Pancreas (tissue), 10 donors: ENCODE measurements at regions not wholly inside any gene's neighbourhood (a gene's known extent, or its start where the extent isn't known, plus 50 kb on each side); places are given as distances from the start of the nearest gene placed in this dataset.
A peak's percentile ranks its signal among the peaks of the same experiment; 100 is the strongest.
"Not testable (repeated sequence)": the region's sequence is repeated elsewhere in the genome, so short reads cannot be mapped to it uniquely, and the experiment has no call there.

Experiments
- ATAC-seq, 4 donors: fragments of 200-7000 bp; cut with Tn5 transposase; one replicate each; pipeline versions ENCODE4 v1.8.0 to v1.9.1; 2020; ENCODE audit warnings: mild to moderate bottlenecking in 4 of 4, moderate library complexity in 4 of 4
- DNase-seq, 6 donors: peaks; one replicate each; pipeline ENCODE4 v3.0.0-alpha.2; 2020
- FAIRE-seq: peaks from 2 replicates; lab custom pipeline; 2012; peaks lifted over from hg19 to GRCh38; lab: Jason Lieb, UNC
- H3K27ac ChIP-seq, 4 donors: fragments of 200-600 bp; sonication (generic); 1 replicate in 3 of 4; 2 replicates in 1 of 4; pipeline versions ENCODE4 v1.5.0 to v1.8.0; 2020
- H3K27me3 ChIP-seq, 4 donors: fragments of 200-600 bp; one replicate each; pipeline ENCODE4 v1.8.0; 2021
- H3K36me3 ChIP-seq, 3 donors: fragments of 200-600 bp; sonication (generic) in 1 of 3; one replicate each; pipeline versions ENCODE4 v1.5.0 to v1.8.0; 2020 to 2021
- H3K4me1 ChIP-seq, 3 donors: fragments of 200-600 bp; one replicate each; pipeline ENCODE4 v1.8.0; 2021
- H3K4me3 ChIP-seq, 4 donors: fragments of 200-600 bp; sonication (generic) in 2 of 4; one replicate each; pipeline versions ENCODE4 v1.5.0 to v1.8.0; 2020 to 2021
- H3K9me3 ChIP-seq, 4 donors: fragments of 200-600 bp; one replicate each; pipeline ENCODE4 v1.8.0; 2021
- WGBS, 2 donors: extraction: QIAGEN DNeasy Blood & Tissue Kit; methylation state at CpG; one replicate each; pipeline ENCODE4 v1.1.7; 2013; 5-methylcytosine and 5-hydroxymethylcytosine counted together
- intact Hi-C, 3 donors: fragments of 100-400 bp; cut with DNase I; formaldehyde crosslinking; loops; one replicate each; pipeline versions ENCODE4 v1.11.1 to v1.14.2; 2022
- TF ChIP-seq, protein P1 (sequence below), 4 donors: fragments of 200-600 bp; sonication (generic) in 3 of 4; IDR thresholded peaks; one replicate each; pipeline versions ENCODE4 v1.5.0 to v1.8.0; 2021; ENCODE audit warnings: antibody characterized with exemption in 4 of 4
- donor health status: healthy with polysubstance abuse.
- donor health status: DM: no; HTN: no; CAD: no; lungs with moderate emphysema.
- donor health status: DM: no; HTN: no; CAD: no.
- donor health status: control.
- donor health status: control.
- donor health status: Bipolar disorder and iron deficiency.
- donor health status: DM: yes; HTN: yes; CAD: no.
- donor health status: DM: no; HTN: no; CAD: no.
- donor health status: DM: no; HTN: no; CAD: no.
- donor health status: DM: yes; HTN: yes; CAD: no.

- H3K27me3 ChIP-seq, H3K4me1 ChIP-seq, ATAC-seq, FAIRE-seq, intact Hi-C loops, H3K9me3 ChIP-seq, H3K36me3 ChIP-seq, H3K4me3 ChIP-seq, H3K27ac ChIP-seq: not testable (repeated sequence)
- DNase-seq: peak in 1 of 6 donors; percentile 50
- WGBS, 2 donors: 88 to 95% methylated on average over 31 to 32 of the region's 32 CpGs
Observed at GRCh38 chr4:183044924-183045640, 54.0 kb upstream of the WWC2 start.

GRCh38 chr4:183038436-183038835, 60.6 kb upstream of the WWC2 start:
- TF ChIP-seq, protein P1, sequence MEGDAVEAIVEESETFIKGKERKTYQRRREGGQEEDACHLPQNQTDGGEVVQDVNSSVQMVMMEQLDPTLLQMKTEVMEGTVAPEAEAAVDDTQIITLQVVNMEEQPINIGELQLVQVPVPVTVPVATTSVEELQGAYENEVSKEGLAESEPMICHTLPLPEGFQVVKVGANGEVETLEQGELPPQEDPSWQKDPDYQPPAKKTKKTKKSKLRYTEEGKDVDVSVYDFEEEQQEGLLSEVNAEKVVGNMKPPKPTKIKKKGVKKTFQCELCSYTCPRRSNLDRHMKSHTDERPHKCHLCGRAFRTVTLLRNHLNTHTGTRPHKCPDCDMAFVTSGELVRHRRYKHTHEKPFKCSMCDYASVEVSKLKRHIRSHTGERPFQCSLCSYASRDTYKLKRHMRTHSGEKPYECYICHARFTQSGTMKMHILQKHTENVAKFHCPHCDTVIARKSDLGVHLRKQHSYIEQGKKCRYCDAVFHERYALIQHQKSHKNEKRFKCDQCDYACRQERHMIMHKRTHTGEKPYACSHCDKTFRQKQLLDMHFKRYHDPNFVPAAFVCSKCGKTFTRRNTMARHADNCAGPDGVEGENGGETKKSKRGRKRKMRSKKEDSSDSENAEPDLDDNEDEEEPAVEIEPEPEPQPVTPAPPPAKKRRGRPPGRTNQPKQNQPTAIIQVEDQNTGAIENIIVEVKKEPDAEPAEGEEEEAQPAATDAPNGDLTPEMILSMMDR (IDR thresholded peaks at IDR 0.05): no peak
- DNase-seq (no peak), FAIRE-seq (no peak), ATAC-seq (no peak)
- H3K4me1 ChIP-seq: no peaks in the 10 kb centered on the region
- H3K9me3 ChIP-seq: no peaks in the 10 kb centered on the region
- H3K36me3 ChIP-seq: no peaks in the 10 kb centered on the region
- H3K27ac ChIP-seq: no peak overlapping the region
- H3K4me3 ChIP-seq: no peak overlapping the region
- H3K27me3 ChIP-seq: no peaks in the 10 kb centered on the region
- intact Hi-C loops: no loop called here
- WGBS, 2 donors: 80 to 92% methylated on average over 3 of the region's 3 CpGs

DNA sequence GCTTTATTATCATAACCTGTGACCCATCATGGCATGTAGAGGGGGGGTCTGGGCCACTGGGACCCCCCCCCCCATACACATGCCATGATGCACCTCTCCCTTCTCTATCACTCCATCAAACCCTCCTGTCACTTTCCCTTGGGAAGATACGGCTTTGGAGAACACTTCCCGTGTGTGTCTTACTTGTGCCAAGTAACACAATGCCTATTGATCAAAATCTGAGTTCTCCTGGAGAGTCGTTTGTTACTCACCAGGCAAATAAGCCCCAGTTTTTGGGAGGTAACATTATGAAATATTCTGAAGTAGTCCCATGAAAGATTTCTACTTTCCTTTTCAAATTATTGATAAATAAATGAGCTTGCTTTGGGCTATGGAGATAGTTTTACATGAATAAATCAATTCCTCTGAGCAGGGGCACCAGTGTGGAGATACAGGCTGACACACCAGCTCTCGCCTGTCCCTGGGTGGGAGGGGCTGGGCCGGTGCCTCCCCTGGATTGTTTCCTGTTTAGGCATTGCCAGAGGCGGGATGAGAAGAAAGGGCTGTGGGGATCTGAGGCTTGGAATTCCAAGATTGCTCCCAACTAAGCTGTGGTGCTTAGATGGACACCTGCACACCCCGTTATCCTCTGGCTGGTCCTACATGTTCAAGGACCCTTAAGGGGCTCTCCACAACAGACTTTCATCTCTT, 63.2 kb upstream of the WWC2 start:
- H3K27me3 ChIP-seq: no peaks in the 10 kb centered on the region
- H3K4me3 ChIP-seq: no peak overlapping the region
- no peak overlapping the region for H3K27ac ChIP-seq
- intact Hi-C loops: no loop called here
- no peak for ATAC-seq
- 21 to 22% methylated on average over 7 of the region's 7 CpGs for WGBS, 2 donors
- FAIRE-seq: no peak
- DNase-seq: no peak
- H3K4me1 ChIP-seq: no peaks in the 10 kb centered on the region
- TF ChIP-seq, protein P1 (IDR thresholded peaks at IDR 0.05): no peak
- no peaks in the 10 kb centered on the region for H3K9me3 ChIP-seq
- no peaks in the 10 kb centered on the region for H3K36me3 ChIP-seq

GRCh38 chr4:183035256-183035655, 63.8 kb upstream of the WWC2 start:
- H3K9me3 ChIP-seq: no peaks in the 10 kb centered on the region
- TF ChIP-seq, protein P1 (IDR thresholded peaks at IDR 0.05): no peak
- 29 to 30% methylated on average over 5 of the region's 5 CpGs for WGBS, 2 donors
- no peak overlapping the region for H3K4me3 ChIP-seq
- no peaks in the 10 kb centered on the region for H3K36me3 ChIP-seq
- no peak overlapping the region for H3K27ac ChIP-seq
- no peak for ATAC-seq
- DNase-seq: no peak
- H3K4me1 ChIP-seq: no peaks in the 10 kb centered on the region
- no peak for FAIRE-seq
- intact Hi-C loops: no loop called here
- no peaks in the 10 kb centered on the region for H3K27me3 ChIP-seq

GRCh38 chr4:183030823-183031222, 68.2 kb upstream of the WWC2 start:
- WGBS, 2 donors: 58 to 63% methylated on average over 4 of the region's 4 CpGs
- H3K4me1 ChIP-seq: no peaks in the 10 kb centered on the region
- H3K36me3 ChIP-seq: no peaks in the 10 kb centered on the region
- intact Hi-C loops: no loop called here
- no peaks in the 10 kb centered on the region for H3K9me3 ChIP-seq
- no peak overlapping the region for H3K4me3 ChIP-seq
- TF ChIP-seq, protein P1 (IDR thresholded peaks at IDR 0.05): no peak
- FAIRE-seq: no peak
- DNase-seq: no peak
- ATAC-seq: no peak
- no peak overlapping the region for H3K27ac ChIP-seq
- H3K27me3 ChIP-seq: no peaks in the 10 kb centered on the region
